PC-3 (cell line): ENCODE measurements at regions not wholly inside any gene's neighbourhood (a gene's known extent, or its start where the extent isn't known, plus 50 kb on each side); places are given as distances from the start of the nearest gene placed in this dataset.

Experiments used
- ATAC-seq: fragments of 200-7000 bp; cut with Tn5 transposase; 2 replicates; pipeline ENCODE4 v1.9.1; 2020; ENCODE audit warnings: mild to moderate bottlenecking, moderate library complexity
- BruUV-seq: library from RNA; stranded (reverse); fragments of 400-500 nt; replicated peaks from 2 replicates; lab custom pipeline; 2021; lab: Mats Ljungman, UMichigan
- CTCF ChIA-PET: fragments of 300-600 bp; sonication (Branson Sonifier 250); formaldehyde crosslinking; loops from one replicate; lab custom pipeline; 2022; ENCODE audit warnings: antibody characterized with exemption; lab: Charles Lee
- POLR2A ChIA-PET: fragments of 300-600 bp; sonication (Branson Sonifier 250); formaldehyde crosslinking; loops from one replicate; lab custom pipeline; 2022; ENCODE audit warnings: antibody characterized with exemption; ENCODE audit not compliant: unreplicated experiment; lab: Charles Lee
- DNase-seq: peaks from one replicate; pipeline ENCODE4 v3.0.0-alpha.2; 2015
- H2AFZ ChIP-seq: fragments of 300-600 bp; sonication (generic); 2 replicates; pipeline ENCODE4 v1.6.0; 2016; ENCODE audit warnings: antibody characterized with exemption, low read length
- H3F3A ChIP-seq: fragments of 300-600 bp; sonication (generic); one replicate; pipeline ENCODE4 v1.6.0; 2017; ENCODE audit warnings: antibody characterized with exemption, low read length, control low read depth, mild to moderate bottlenecking; ENCODE audit not compliant: unreplicated experiment
- H3K27ac ChIP-seq: fragments of 300-600 bp; sonication (generic); 2 replicates; pipeline ENCODE4 v1.5.1; 2016; ENCODE audit warnings: mild to moderate bottlenecking, low read length
- H3K27me3 ChIP-seq: fragments of 300-600 bp; sonication (generic); 2 replicates; pipeline ENCODE4 v1.6.1; 2016; ENCODE audit warnings: low read length, mixed read lengths
- H3K36me3 ChIP-seq: fragments of 300-600 bp; sonication (generic); 2 replicates; pipeline ENCODE4 v1.6.1; 2016; ENCODE audit warnings: low read depth, mixed run types, low read length, mixed read lengths
- H3K4me1 ChIP-seq: fragments of 300-600 bp; sonication (generic); 2 replicates; pipeline ENCODE4 v1.5.1; 2016; ENCODE audit warnings: low read length; ENCODE audit not compliant: insufficient read depth
- H3K4me2 ChIP-seq: fragments of 300-600 bp; sonication (generic); 2 replicates; pipeline ENCODE4 v1.6.0; 2016; ENCODE audit warnings: low read length
- H3K4me3 ChIP-seq: fragments of 300-600 bp; sonication (generic); 2 replicates; pipeline ENCODE4 v1.5.1; 2016; ENCODE audit warnings: mild to moderate bottlenecking, low read length, mixed read lengths
- H3K79me2 ChIP-seq: fragments of 300-600 bp; sonication (generic); 2 replicates; pipeline ENCODE4 v1.6.1; 2017; ENCODE audit warnings: low read length, mixed read lengths
- H3K9ac ChIP-seq: fragments of 300-600 bp; sonication (generic); 2 replicates; pipeline ENCODE4 v1.6.0; 2016; ENCODE audit warnings: mild to moderate bottlenecking, low read length
- H3K9me2 ChIP-seq: fragments of 300-600 bp; sonication (generic); replicated peaks from 2 replicates; pipeline ENCODE4 v1.6.1; 2016; ENCODE audit warnings: mixed run types, low read length, mixed read lengths
- H3K9me3 ChIP-seq: fragments of 300-600 bp; sonication (generic); 2 replicates; pipeline ENCODE4 v1.6.1; 2016; ENCODE audit warnings: low read length, mixed read lengths
- H4K20me1 ChIP-seq: fragments of 300-600 bp; sonication (generic); 2 replicates; pipeline ENCODE4 v1.6.1; 2016; ENCODE audit warnings: low read length, mixed read lengths
- CTCF ChIP-seq: fragments of 300-600 bp; sonication (generic); conservative IDR thresholded peaks from 2 replicates; pipeline ENCODE4 v1.5.1; 2017; ENCODE audit warnings: antibody characterized with exemption, low read depth, mild to moderate bottlenecking, low read length
- EZH2 ChIP-seq: fragments of 300-600 bp; sonication (generic); IDR thresholded peaks from one replicate; pipeline ENCODE4 v1.6.1; 2017; ENCODE audit warnings: antibody characterized with exemption, mild to moderate bottlenecking, low read length; ENCODE audit not compliant: unreplicated experiment
- EZH2phosphoT487 ChIP-seq: fragments of 300-600 bp; sonication (generic); IDR thresholded peaks from 2 replicates; pipeline ENCODE4 v1.6.1; 2018; ENCODE audit warnings: mild to moderate bottlenecking, antibody characterized with exemption, low read length, borderline replicate concordance
- intact Hi-C: fragments of 100-400 bp; cut with micrococcal nuclease; formaldehyde crosslinking; loops from 2 replicates; pipeline ENCODE4 v1.9.0; 2023

DNA sequence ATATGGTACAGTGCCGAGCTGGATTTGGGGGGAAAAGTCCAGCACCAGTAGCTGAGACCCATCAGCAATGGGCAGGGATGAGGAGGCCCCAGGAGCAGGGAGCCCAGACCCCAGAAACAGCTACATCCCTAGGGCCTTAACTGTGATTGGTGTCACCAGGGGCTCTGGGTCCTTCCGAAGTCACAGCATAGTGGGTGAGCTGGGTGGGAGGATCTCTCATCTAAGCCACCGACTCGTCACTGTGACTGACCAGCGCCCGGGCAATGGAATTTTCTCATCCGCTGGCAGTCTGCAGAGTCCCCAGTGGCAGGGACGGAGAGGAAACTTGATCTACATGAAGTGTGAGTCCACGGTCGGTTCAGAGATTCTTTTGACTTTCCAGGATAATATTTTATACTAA, 186.5 kb downstream of the SH3BP4 start:
- ChIA-PET POLR2A (no interaction called here), CTCF (no interaction called here)
- TF ChIP-seq EZH2 (no peak), EZH2phosphoT487 (no peak), CTCF (no peak)
- no peaks in the 10 kb centered on the region for H3K4me1 ChIP-seq
- no peaks in the 10 kb centered on the region for H4K20me1 ChIP-seq
- no peak overlapping the region for H3K9ac ChIP-seq
- H3K4me2 ChIP-seq: no peak overlapping the region
- no peaks in the 10 kb centered on the region for H3K9me2 ChIP-seq
- BruUV-seq: no TSS peak
- no peaks in the 10 kb centered on the region for H3K36me3 ChIP-seq
- no peaks in the 10 kb centered on the region for H3K27me3 ChIP-seq
- no peak overlapping the region for H2AFZ ChIP-seq
- no peaks in the 10 kb centered on the region for H3K9me3 ChIP-seq
- H3K4me3 ChIP-seq: no peak overlapping the region
- ATAC-seq: no peak
- intact Hi-C loops: no loop called here
- no peak overlapping the region for H3K27ac ChIP-seq
- no peak for DNase-seq
- no peaks in the 10 kb centered on the region for H3F3A ChIP-seq
- H3K79me2 ChIP-seq: no peaks in the 10 kb centered on the region

DNA sequence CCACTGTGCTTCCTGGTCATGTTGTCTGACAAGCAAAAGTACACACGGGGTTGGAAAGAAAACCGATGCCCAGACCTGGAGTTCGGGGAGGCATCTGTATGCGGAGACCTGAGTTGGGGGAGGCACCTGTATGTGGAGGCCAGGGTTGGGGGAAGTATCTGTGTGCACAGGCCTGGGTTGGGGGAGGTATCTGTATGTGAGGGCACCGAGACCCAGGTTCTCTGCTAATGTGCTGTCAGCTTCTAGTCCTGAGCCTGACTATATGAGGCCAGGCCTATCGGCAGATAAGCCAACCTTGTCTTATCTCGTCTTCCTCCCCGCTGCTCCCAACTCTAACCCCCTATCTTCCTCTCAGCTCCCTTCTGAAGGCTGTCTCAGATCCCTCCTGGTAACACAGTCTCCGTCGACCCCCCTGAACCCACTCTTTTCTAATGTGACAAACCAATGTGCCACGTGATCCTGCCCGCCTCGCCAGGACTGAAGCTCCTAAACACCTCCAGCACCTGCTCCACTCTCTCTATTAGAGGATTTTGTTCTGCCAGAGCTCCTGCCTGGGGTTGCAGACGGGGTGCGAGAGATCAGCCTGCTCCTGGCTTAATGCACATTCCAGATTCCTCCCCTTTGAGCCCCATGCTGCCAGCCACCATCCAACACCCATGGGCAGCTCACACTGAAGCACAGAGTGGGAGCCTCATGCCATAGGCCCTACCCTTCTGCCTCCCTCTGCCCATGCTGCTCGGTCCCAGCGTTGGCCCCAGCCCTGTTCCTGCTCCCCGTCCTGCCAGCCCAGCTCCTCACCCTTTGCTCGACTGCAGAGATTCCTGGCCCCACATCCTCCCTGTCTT, 188.4 kb downstream of the SH3BP4 start:
- no peak overlapping the region for H3K4me3 ChIP-seq
- intact Hi-C loops: loop anchor here (10.0 kb wide), 1 partner anchor 195 kb away; no protein-coding TSS in a partner anchor
- no peaks in the 10 kb centered on the region for H3K4me1 ChIP-seq
- no peaks in the 10 kb centered on the region for H3K9me3 ChIP-seq
- H3K27me3 ChIP-seq: no peaks in the 10 kb centered on the region
- no peaks in the 10 kb centered on the region for H3K36me3 ChIP-seq
- ATAC-seq: no peak
- no peak overlapping the region for H3K4me2 ChIP-seq
- H3K9ac ChIP-seq: no peak overlapping the region
- no peak overlapping the region for H2AFZ ChIP-seq
- ChIA-PET CTCF (no interaction called here), POLR2A (no interaction called here)
- TF ChIP-seq CTCF (no peak), EZH2phosphoT487 (no peak), EZH2 (no peak)
- no peaks in the 10 kb centered on the region for H3K9me2 ChIP-seq
- H3K79me2 ChIP-seq: no peaks in the 10 kb centered on the region
- no peak overlapping the region for H3K27ac ChIP-seq
- no peaks in the 10 kb centered on the region for H3F3A ChIP-seq
- no TSS peak for BruUV-seq
- H4K20me1 ChIP-seq: no peaks in the 10 kb centered on the region
- no peak for DNase-seq

DNA sequence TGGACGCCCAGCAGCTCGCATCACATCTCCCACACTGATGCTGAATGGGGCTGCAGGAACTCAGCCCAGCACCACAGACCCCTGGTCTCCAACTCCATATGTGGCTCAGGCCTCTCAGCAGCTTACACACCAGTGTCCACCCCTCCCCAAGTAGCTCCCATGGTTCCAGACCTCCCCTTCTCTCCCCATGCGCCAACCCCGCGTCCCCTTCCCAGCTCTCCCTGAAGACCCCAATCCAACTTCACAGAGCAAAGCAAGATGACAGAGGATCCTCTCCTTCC, 188.9 kb downstream of the SH3BP4 start:
- Histone ChIP-seq H3K4me3 (no peak overlapping the region), H3K9me3 (no peaks in the 10 kb centered on the region), H3K4me2 (no peak overlapping the region), H4K20me1 (no peaks in the 10 kb centered on the region), H3K27me3 (no peaks in the 10 kb centered on the region), H2AFZ (no peak overlapping the region), H3K36me3 (no peaks in the 10 kb centered on the region), H3F3A (no peaks in the 10 kb centered on the region), H3K9ac (no peak overlapping the region), H3K4me1 (no peaks in the 10 kb centered on the region), H3K27ac (no peak overlapping the region), H3K9me2 (no peaks in the 10 kb centered on the region), H3K79me2 (no peaks in the 10 kb centered on the region)
- DNase-seq (no peak), ATAC-seq (no peak)
- ChIA-PET CTCF (no interaction called here), POLR2A (no interaction called here)
- no peak for TF ChIP-seq EZH2
- TF ChIP-seq CTCF: no peak
- TF ChIP-seq EZH2phosphoT487: no peak
- no TSS peak for BruUV-seq
- intact Hi-C loops: loop anchor here (10.0 kb wide), 1 partner anchor 194 kb away; no protein-coding TSS in a partner anchor
